ENCODE measurements at regions not wholly inside any gene's neighbourhood (a gene's known extent, or its start where the extent isn't known, plus 50 kb on each side); places are given as distances from the start of the nearest gene placed in this dataset.
"Not testable (repeated sequence)": the region's sequence is repeated elsewhere in the genome, so short reads cannot be mapped to it uniquely, and the experiment has no call there.

- DNase-seq: peak; percentile 2
Measured at GRCh38 chr7:113582471-113582870, 336.3 kb downstream of the PPP1R3A start.

DNA sequence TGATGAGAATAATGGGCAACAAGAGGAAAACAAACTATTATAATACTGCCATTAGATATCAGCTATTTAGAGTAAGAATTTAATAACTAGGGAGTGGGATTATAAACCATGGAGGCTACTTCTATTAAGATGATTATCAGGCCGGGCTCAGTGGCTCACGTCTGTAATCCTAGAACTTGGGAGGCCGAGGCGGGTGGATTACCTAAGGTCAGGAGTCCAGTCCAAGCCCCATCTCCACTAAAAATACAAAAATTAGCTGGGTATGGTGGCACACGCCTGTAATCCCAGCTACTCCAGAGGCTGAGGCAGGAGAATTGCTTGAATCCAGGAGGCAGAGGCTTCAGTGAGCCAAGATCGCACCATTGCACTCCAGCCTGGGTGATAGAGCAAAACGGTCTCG lies 355.6 kb downstream of the PPP1R3A start:
- DNase-seq: not testable (repeated sequence)

GRCh38 chr7:113562801-113563200 lies 356.0 kb downstream of the PPP1R3A start:
- no peak for DNase-seq

- DNase-seq: no peak
Measured at GRCh38 chr7:113562242-113562641, 356.6 kb downstream of the PPP1R3A start.

GRCh38 chr7:113561446-113561845 lies 357.4 kb downstream of the PPP1R3A start:
- peak; percentile 35 for DNase-seq

GRCh38 chr7:113550966-113551365 lies 367.8 kb downstream of the PPP1R3A start:
- DNase-seq: no peak

DNA sequence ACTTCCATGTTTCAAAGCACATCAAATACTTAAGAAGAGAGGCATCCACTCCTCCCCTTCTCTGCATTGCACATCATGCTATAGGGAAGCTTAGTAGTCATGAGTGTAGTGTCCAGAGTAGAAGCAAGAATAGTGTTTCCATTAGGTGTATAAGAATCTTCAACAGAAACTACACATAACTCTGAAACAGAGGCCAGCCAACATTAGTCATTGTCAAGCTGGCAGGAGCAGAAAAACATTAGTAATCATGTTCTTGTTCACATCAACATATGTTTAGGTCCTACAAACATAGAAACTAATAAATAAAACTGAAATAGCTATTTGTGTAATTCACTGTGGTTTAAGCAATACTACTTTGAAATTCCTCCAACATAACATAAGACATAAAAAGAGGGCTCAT lies 370.2 kb downstream of the PPP1R3A start:
- no peak for DNase-seq

- DNase-seq: no peak
Measured at GRCh38 chr7:113548137-113548536, 370.7 kb downstream of the PPP1R3A start.

- no peak for DNase-seq
Measured at GRCh38 chr7:113521468-113521867, 397.3 kb downstream of the PPP1R3A start.

- no peak for DNase-seq
Measured at GRCh38 chr7:113519472-113519871, 399.3 kb downstream of the PPP1R3A start.

DNA sequence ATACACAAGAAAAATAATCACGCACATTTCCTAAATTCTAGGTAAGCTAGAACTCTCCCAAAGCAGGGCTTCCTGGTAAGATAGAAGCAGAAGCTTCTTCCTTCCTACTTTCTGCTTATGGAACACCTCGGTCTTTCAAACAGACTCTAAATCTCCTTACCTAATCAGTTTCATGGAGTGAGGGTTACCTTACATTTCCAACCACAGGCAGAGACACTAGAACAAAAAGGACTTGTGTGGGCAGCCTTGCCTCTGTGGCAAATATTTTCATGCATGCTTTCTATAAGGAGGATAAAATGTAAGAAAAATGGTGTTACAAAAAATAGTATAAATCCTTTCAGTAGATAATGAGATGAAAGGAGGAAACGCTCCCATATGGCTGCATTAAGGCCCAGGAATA lies 386.3 kb upstream of the SMIM30 start:
- DNase-seq: no peak

- no peak for DNase-seq
Measured at GRCh38 chr7:113504142-113504541, 385.8 kb upstream of the SMIM30 start.

DNA sequence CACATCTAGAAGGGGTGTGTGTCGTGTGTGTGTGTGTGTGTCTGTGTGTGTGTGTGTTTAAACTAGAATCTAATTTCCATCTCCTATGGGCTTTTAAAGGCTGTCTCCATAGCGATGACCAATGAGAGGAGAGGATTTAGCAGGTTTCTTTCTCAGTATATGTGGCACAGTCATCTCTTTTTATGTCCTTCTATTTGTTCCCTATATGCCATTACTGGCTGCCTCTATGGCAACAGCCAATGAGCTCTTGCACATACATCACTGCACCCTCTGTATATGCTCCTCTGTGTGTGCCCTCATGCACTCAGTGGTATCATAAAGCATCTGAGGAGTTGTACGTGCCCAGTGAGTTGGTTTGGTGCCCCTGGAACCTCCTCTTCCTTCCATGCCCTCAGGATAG lies 378.2 kb upstream of the SMIM30 start:
- DNase-seq: not testable (repeated sequence)

- not testable (repeated sequence) for DNase-seq
Measured at GRCh38 chr7:113494797-113495566, 376.6 kb upstream of the SMIM30 start.

DNA sequence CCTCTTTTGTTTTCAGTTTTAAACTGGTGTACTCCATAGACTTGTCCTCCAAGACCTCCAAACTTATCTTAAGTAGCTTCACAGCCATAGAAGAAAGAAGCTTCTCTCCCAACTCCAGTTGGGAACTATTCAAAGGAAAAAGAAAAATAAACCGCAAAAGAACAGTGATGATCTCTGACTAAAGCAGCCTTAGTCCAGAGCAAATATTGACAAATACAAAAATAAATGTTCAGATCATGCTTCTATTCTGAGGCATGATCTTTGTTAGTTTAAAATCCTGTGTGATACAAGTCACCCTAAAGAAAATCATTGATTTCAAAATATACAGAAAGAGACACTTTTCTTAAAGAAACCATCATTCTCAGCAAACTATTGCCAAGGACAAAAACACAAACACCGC lies 373.0 kb upstream of the SMIM30 start:
- no peak for DNase-seq

DNA sequence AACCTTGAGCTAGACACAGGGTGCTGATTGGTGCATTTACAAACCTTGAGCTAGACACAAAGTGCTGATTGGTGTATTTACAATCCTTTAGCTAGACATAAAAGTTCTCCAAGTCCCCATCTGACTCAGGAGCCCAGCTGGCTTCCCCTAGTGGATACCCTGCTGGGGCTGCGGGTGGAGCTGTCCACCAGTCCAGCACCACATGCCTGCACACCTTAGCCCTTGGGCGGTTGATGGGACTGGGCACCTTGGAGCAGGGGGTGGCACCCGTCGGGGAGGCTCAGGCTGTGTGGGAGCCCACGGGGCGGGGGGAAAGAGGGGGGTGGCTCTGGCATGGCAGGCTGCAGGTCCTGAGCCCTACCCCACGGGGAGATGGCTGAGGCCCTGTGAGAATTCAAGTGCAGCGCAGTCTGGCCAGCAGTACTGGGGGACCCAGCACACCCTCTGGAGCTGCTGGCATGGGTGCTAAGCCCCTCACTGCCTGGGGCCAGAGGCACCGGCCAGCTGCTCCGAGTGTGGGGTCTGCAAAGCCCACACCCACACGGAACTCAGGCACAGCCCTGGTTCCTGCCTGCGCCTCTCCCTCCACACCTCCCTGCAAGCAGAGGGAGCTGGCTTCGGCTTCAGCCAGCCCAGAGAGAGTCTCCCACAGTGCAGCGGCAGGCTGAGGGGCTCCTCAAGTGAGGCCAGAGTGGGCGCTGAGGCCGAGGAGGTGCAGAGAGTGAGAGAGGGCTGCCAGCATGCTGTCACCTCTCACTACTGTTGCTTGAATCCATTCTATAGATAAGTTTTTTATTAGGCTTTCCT lies 369.8 kb upstream of the SMIM30 start:
- no peak for DNase-seq

DNA sequence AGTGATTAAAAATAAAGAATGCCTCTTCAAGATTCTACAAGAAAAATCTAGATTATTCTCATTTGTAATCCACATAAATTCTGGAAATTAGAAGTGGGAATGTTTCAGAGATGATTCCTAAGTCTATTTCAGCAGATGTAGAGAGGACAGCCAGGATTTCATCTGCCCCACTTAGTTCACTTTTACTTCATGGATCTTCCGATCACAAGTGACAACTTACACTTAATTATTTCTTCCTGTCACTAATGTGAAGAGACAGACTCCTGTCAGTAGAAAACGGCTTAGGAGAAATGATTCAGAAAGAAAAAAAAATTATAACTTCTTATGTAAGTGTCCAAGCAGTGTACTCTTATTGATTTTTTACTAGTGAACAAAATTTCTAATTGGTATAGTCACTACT lies 368.2 kb upstream of the SMIM30 start:
- no peak for DNase-seq

- no peak for DNase-seq
Measured at GRCh38 chr7:113483657-113484056, 365.3 kb upstream of the SMIM30 start.

DNA sequence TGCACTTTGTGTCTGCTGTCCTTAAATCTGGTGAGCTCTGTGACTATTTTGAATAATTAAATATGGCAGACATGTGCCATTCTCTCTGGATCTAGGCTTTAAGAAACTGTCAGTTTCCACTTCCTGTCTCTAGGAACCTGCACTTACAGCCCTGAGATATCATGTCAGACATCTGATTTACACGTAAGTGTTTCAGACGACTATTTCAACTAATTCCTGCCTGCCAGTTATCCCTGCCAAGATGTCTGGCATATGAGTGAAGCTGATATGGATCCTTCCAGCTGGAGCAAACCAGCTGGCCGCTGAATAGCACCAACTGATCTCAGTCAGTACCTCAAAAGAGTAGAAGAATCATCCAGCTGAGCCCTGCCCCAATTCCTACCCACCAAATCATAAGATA lies 362.2 kb upstream of the SMIM30 start:
- no peak for DNase-seq

GRCh38 chr7:113464096-113464855 lies 345.9 kb upstream of the SMIM30 start:
- DNase-seq: no peak

GRCh38 chr7:113460067-113460466 lies 341.7 kb upstream of the SMIM30 start:
- no peak for DNase-seq

DNA sequence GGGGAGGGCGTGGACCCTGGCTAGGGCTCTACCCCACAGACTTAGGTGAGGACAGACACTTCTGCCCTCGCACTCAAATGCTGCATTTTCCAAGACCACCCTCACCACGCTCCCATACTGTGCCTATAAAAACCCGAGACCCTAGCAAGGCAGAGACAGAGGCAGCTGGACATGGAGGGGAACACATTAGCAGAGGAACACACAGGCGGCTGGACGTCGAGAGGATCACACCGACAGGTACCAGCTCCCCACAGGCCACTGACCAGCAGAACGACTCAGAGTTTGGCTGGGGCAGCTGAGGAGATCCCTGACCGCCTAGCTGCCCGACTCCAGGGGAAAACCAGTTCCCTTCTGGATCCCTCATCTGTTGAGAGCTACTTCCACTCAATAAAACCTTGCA lies 338.2 kb upstream of the SMIM30 start:
- DNase-seq: no peak

- DNase-seq: no peak
Measured at GRCh38 chr7:113454597-113455169, 336.3 kb upstream of the SMIM30 start.

Data from fibroblast of skin of scalp (primary cell).